CD4-positive, alpha-beta T cell treated with Interferon gamma for 1 hour (primary cell): ENCODE measurements at regions not wholly inside any gene's neighbourhood (a gene's known extent, or its start where the extent isn't known, plus 50 kb on each side); places are given as distances from the start of the nearest gene placed in this dataset.
"Not testable (repeated sequence)": the region's sequence is repeated elsewhere in the genome, so short reads cannot be mapped to it uniquely, and the experiment has no call there.

Experiments
- DNase-seq: peaks from one replicate; pipeline ENCODE4 v3.0.0-alpha.2; 2020

GRCh38 chr6:50899306-50899870, 80.7 kb downstream of the TFAP2B start:
- DNase-seq, result no peak

GRCh38 chr6:50902260-50902659, 83.6 kb downstream of the TFAP2B start:
- DNase-seq, result no peak

GRCh38 chr6:50905297-50905696, 86.6 kb downstream of the TFAP2B start:
- no peak for DNase-seq

GRCh38 chr6:50907565-50907964, 88.9 kb downstream of the TFAP2B start:
- DNase-seq, result no peak

DNA sequence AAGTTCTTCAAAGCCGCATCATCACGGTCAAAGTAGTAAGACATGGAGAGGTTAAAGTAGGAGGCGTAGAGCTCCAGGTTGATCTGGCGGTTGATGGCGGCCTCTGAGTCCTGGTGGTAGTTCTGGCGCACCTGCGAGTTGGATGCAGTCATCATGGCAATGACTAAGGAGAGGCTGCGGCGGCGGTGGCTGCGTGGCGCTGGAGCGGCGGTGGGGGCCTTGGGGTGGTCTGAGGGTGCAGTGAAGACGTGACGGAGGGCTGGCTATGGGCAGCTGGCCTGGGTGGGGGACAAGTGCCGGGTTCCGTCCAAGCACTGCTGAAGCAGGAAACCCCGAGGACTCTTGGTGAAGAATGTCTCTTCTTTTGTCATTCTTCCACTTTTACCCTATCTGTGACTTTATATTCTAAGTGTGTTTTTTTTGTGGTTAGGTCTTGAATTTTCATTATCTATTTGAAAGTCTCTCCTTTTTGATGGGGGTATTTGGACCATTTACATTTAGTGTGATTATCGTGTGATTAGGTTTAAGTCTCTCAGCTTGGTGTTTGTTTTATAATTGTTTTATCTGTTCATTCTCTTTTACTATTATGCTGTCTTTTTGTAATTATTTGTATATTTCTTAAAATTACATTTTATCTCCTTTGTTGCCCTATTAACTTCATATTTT, 94.6 kb downstream of the TFAP2B start:
- DNase-seq, result no peak

DNA sequence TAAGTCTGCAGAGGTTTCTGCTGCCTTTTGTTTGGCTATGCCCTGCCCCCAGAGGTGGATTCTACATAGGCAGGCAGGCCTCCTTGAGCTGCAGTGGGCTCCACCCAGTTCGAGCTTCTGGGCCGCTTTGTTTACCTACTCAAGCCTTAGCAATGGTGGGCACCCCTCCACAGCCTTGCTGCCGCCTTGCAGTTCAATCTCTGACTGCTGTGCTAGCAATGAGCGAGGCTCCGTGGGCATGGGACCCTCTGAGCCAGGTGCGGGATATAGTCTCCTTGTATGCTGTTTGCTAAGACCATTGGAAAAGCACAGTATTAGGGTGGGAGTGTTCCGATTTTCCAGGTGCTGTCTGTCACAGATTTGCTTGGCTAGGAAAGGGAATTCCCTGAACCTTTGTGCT, 102.7 kb downstream of the TFAP2B start:
- DNase-seq, result not testable (repeated sequence)

- DNase-seq, result no peak
Observed at GRCh38 chr6:50921968-50922367, 103.3 kb downstream of the TFAP2B start.

DNA sequence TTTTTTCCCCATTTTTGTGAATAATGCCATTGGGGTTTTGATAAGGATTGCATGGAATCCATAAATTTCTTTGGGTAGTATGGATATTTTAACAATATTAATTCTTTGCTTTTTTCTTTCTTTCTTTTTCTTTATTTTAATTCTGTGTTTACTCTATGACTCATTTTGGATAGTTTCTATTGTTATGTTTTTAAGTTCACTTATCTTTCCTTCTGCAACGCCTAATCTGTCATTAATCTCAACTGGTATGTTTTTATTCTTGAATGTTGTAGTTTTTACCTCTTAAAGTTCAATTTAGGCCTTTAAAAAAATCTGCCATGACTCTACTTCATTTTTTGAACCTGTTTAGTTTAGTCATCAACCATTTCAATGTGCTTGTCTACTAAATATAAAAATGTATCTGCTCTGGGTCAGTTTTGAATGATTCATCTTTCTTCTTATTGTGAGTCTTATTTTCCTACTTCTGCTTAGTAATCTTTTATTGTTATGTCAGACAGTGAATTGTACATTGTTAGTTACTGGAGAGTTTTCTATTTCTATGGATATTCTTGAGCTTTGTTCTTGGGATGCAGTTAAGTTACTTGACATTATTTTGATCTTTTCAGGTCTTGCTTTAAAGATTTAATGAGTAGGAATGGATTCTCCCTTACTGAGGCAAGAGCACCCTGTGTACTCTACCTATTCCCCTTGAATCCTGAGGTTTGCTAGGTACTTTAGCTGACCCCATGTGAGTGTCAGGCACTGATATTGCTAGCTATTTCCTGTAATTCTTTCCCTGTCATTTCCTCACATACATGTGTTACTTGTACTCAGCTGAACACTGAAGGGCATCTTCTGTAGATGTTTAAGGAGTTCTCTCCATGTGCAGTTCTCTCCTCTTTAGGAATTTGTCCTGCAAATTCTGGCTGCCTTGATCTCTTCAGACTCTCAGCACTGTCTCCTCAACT, 104.2 kb downstream of the TFAP2B start:
- DNase-seq, result no peak

- no peak for DNase-seq
Observed at GRCh38 chr6:50924758-50925157, 106.1 kb downstream of the TFAP2B start.

GRCh38 chr6:50925548-50925947, 106.9 kb downstream of the TFAP2B start:
- DNase-seq, result no peak

GRCh38 chr6:50925981-50926380, 107.3 kb downstream of the TFAP2B start:
- no peak for DNase-seq

DNA sequence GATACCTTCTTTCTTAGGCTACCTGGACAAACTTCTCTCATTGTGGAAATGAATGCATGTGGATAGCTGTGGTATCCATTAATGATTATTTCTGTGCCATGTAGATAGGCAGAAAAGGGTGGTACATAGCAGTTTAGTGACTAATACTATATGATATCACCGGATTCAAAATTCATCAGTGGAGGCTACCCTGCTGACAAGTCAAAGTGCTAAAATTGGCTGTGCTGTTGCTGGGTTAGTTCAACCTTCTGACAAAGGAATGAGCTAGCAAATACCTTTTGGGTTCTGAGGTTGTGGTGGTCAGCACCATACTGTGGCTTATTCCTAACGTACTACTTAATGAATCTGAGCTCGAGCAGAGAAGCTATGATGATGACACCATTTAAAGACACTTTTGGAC, 109.1 kb downstream of the TFAP2B start:
- no peak for DNase-seq

- no peak for DNase-seq
Observed at GRCh38 chr6:50929323-50929722, 110.7 kb downstream of the TFAP2B start.

GRCh38 chr6:50935442-50935841, 116.8 kb downstream of the TFAP2B start:
- no peak for DNase-seq

DNA sequence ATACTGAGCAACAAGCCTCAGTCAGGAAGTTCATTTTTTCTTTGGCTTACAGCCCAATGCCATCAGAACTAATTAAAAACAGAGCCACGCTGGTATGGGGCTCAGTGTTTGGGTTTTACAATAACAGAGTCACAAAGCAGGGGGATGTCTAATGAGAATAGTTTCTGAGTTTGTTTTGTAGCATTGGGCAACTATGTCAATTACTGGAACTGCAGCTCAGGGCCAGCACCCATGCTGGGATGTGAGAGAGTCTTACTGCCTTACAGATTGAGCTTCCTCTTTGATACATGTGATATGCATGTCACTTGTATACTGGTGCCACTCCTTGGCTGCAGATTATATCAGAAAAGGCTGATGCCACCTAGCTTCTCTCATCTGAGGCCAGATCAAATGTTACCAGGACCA, 117.6 kb downstream of the TFAP2B start:
- no peak for DNase-seq

GRCh38 chr6:50939931-50940330, 121.3 kb downstream of the TFAP2B start:
- no peak for DNase-seq

- no peak for DNase-seq
Observed at GRCh38 chr6:50945789-50946188, 127.1 kb downstream of the TFAP2B start.

GRCh38 chr6:50952092-50952907, 133.6 kb downstream of the TFAP2B start:
- DNase-seq, result no peak

- no peak for DNase-seq
Observed at GRCh38 chr6:50956014-50956413, 137.3 kb downstream of the TFAP2B start.

DNA sequence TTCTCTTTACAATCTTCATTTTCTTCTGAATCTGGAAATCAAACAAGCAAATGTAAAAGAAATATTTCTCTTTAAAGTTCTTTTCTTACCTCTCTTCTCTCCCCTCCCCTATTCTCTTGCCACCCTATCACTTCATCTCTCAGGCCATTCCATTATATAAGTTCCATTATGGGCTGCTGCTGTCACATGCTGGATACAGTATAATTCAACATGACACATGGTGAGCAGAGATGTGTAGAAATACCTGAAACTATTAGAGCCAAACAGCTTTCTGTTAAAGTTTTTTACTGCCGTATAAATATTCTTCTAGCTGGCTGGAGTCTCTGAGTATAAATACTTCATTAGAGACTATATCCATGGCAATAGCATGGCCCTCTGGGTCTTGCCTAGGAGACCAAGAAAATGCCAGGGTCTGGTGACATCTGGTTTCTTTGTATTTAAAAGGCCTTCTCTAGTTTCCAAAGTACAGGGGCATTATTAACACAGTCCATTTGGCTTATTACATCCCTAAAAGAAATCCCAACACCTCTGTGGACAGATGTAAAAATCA, 139.6 kb downstream of the TFAP2B start:
- no peak for DNase-seq

DNA sequence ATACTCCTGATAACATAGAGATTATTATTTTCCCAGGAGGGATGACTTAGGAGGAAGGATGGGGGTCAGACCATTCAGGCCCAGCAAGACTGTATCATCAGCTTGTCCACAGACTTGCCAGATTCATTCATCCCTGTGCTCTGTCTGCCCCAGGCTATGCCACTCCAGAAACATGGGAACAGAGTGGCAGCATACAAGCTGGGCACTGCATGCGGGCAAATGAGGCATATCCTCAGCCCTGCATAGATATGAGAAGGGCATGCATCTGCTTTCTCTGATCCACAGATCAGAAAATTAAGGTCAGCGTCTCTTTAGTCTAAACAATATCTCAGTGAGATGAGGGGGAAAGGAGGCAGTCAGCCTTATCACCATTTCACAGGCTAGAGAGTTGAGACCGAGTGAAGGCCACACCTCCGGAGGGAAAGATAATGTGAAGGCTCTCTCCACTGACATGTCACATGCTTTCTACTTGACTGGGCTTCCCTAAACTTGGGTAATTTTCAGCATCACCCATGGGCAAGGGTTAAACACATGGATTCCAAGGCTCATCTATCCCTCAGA, 140.5 kb downstream of the TFAP2B start:
- no peak for DNase-seq

GRCh38 chr6:50961611-50962010, 142.9 kb downstream of the TFAP2B start:
- no peak for DNase-seq
